ENCODE measurements at regions not wholly inside any gene's neighbourhood (a gene's known extent, or its start where the extent isn't known, plus 50 kb on each side); places are given as distances from the start of the nearest gene placed in this dataset.

DNA sequence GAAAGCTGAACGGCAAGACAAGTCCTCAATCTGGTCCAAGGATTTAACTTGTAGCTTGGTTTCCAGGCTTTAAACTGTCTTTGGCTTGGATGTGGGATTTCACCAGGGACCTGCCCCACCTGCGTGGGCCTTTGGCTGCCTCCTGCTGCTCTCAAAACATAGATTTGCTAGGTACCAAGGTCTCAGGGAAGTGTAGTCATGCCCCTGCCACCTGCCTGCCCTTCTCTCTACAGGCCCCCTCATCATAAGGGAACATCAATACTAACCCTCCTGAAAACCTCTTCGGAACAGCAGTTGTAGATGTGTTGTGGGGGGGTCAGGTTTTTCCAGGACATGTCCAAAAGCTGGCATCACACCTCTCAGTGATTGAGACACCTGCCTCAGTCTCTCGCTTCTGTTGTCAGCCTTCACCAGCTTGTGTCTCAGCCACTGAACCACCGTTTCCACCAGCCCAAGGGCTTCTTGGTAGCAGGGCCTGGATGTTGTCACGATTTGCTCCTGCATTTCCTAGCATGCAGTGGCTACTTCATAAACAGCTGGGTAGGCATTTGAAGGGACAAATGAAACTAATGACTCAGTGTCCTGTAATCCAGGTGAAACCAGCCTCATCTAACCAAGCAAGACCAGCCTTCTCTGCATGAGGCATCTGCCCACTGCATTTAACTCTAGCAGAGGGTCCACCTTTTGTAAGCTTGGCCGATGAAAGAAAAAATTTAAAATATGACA, 141.6 kb upstream of the THBS2 start:
- TF ChIP-seq, protein P1, sequence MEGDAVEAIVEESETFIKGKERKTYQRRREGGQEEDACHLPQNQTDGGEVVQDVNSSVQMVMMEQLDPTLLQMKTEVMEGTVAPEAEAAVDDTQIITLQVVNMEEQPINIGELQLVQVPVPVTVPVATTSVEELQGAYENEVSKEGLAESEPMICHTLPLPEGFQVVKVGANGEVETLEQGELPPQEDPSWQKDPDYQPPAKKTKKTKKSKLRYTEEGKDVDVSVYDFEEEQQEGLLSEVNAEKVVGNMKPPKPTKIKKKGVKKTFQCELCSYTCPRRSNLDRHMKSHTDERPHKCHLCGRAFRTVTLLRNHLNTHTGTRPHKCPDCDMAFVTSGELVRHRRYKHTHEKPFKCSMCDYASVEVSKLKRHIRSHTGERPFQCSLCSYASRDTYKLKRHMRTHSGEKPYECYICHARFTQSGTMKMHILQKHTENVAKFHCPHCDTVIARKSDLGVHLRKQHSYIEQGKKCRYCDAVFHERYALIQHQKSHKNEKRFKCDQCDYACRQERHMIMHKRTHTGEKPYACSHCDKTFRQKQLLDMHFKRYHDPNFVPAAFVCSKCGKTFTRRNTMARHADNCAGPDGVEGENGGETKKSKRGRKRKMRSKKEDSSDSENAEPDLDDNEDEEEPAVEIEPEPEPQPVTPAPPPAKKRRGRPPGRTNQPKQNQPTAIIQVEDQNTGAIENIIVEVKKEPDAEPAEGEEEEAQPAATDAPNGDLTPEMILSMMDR (IDR thresholded peaks at IDR 0.05; ENCODE audit: low read depth, low read length) = no peak
- no peak overlapping the region for H3K4me3 ChIP-seq (ENCODE audit: low read depth, low read length)

DNA sequence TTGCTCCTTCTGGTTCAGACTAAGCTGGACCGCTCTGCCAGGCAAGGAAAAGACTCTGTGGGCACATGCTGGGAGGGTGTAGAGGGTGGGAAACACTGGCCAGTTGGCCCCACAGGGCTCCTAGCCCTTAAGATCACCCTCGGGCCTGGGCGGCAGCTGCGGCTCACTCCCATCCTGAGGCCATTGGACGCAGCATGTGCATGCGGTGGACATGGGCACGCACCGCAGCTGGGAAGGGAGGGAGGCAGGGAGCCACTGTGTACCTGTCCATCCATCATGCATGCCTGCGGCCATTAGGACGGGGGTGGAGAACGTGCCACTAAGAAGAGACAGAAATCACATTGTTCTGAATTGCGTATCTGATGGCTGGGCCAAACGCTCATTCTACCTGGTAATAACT, 140.1 kb upstream of the THBS2 start:
- H3K4me3 ChIP-seq (ENCODE audit: low read depth, low read length) = no peak overlapping the region
- TF ChIP-seq, protein P1 (IDR thresholded peaks at IDR 0.05; ENCODE audit: low read depth, low read length) = no peak

DNA sequence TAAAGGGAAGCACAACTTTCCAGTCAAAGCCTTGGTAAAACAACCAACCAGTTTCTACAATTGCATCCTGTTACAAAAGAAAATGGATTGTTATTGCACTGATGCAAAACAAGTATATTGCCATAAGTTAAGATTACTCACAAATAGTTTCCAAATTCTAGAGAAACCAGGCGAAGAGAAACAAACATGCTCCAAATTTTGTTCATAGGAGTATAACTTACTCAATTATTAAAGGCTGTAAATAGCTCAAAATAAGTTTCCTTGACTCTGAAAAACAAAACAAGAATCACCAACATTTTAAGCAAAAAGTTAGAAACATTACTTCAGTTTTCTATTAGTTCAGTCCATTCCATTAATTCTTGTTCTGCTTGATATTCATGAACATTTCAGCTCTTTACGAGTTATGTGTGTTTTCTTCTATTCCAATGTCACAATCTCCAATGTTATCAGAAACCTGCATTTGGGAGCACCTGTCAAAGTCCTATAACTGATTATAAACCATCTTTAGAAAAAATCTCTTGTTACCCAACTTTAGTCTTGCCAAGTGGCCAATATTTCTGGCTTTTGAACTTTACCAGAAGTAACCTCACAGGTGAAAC, 137.9 kb upstream of the THBS2 start:
- H3K4me3 ChIP-seq (ENCODE audit: low read depth, low read length) = no peak overlapping the region
- TF ChIP-seq, protein P1 (IDR thresholded peaks at IDR 0.05; ENCODE audit: low read depth, low read length) = no peak

DNA sequence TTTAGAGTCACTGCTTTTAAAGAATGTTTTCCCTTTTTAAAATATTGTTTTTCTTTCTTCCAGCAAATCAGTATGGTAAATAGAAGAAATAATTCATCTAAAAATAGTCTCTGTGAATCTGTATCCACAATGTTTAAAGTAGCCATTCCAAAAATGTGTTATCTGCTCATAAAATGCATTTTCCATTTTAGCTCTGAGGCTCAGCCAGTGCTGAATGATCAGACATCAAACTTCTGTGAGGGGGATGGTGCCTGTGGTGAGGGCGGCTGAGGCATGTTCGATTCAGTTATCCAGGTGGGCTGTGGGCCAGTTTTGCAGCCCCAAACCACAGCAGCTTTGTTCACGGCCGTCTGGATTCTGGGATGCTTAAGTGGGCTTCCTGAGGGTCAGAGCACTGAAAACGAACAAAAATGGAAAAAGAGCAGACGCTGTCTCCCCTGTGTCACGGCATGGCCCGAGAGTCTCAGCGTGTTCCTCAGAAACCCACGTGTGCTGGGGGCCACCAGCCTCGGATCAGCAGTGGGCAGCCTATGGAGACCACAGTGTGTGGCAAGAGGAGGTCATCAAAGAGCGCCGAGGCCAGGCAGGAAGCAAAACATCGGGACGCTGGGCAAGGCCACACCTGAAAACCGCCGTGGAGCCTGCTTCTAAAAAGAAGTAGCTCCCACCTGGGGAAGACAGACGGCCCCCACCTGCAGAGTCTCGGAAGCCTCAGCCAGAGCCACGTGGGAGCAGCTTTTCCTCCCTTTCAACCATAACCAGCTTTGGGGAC, 134.9 kb upstream of the THBS2 start:
- TF ChIP-seq, protein P1 (IDR thresholded peaks at IDR 0.05; ENCODE audit: low read depth, low read length) = no peak

DNA sequence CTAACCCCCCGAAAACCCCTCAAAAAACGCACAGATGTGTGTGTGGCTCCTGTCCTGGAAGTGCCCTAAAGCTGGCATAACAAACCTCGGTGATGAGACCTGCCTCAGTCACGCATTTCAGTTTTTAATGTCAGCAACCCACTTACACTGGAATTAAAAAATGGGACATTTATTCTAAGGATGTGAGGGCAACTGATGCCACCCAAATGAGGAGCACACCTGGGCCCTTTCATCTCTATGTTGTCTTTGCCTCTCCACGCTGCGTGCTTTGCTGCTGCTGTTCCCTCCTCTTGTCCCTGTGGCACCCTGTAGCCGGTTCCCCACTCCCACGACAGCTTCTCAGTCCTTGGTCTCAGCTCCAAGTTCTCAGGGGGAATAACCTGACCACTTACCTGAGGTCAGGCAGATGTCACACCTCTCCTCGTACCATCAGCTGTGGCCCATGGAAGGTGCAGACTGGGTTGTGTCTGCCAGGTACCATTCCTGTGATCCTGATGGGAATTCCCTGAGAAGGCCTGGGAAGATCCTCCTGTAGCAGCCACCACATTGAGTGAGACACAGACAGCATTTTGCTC, 134.2 kb upstream of the THBS2 start:
- TF ChIP-seq, protein P1 (IDR thresholded peaks at IDR 0.05; ENCODE audit: low read depth, low read length) = no peak
- no peak overlapping the region for H3K4me3 ChIP-seq (ENCODE audit: low read depth, low read length)

More for the DNA sequence above, 134.9 kb upstream of the THBS2 start:
- no peak overlapping the region for H3K4me3 ChIP-seq (ENCODE audit: low read depth, low read length)

DNA sequence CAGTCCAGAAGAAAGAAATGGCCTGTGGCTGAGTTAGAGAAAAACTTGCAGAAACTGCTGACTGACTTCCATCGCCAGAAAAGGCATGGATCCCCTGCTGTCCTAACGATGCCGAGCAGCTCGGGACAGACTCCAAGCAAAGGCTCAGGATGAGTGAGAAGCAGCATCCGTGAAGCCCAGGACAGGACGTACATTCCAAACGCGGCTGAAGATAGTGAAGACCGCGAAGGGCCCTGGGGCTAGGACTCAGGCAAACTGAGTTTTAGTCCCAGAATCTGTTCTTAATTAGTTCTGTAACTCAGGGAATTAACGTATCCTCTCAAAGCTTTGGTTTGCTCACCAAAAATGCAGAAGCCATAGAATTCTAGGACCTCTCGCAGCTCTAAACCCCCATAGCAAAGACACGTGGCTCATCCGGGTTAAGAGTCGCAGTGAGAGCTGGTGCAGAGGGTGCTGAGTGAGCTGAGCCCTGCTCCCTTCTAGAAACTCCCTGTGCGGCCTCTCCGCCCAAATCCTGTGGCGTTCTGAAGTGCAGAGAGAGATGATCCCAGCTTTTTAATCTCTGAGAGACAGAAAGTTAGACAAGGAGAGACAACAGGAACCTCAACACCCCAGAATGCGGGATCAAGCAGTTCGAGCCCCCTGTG, 132.9 kb upstream of the THBS2 start:
- no peak overlapping the region for H3K4me3 ChIP-seq (ENCODE audit: low read depth, low read length)
- TF ChIP-seq, protein P1 (IDR thresholded peaks at IDR 0.05; ENCODE audit: low read depth, low read length) = no peak
